GM21381 (cell line): ENCODE measurements at regions not wholly inside any gene's neighbourhood (a gene's known extent, or its start where the extent isn't known, plus 50 kb on each side); places are given as distances from the start of the nearest gene placed in this dataset.

Source experiments
- ATAC-seq: cut with Tn5 transposase; IDR thresholded peaks from one replicate; pipeline ENCODE4 v1.9.1; 2021; ENCODE audit warnings: mild to moderate bottlenecking, moderate library complexity; ENCODE audit not compliant: unreplicated experiment

GRCh38 chr14:84152452-84152851 is 1377.5 kb upstream of the FLRT2 start:
- ATAC-seq = no peak

DNA sequence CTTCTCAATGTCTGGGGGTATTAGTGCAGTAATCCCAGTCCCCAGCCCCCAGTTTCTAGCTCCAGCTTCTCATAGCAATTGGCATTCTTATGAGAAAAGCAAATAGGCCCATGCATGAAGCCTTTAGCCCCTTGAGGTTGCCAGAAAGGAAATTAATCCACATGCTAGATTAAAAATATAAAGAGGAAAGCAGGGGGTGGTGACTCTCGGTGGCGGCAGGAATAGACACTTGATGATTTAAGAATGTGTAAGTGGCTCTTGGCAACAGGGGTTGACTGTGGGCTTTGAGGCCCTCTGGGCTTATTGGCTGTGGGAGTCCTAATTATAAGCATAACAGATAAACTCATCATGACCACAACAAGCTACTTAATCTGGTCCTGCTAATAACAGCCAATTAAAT is 1367.3 kb upstream of the FLRT2 start:
- no peak for ATAC-seq

GRCh38 chr14:84167026-84167425 is 1362.9 kb upstream of the FLRT2 start:
- ATAC-seq = no peak

DNA sequence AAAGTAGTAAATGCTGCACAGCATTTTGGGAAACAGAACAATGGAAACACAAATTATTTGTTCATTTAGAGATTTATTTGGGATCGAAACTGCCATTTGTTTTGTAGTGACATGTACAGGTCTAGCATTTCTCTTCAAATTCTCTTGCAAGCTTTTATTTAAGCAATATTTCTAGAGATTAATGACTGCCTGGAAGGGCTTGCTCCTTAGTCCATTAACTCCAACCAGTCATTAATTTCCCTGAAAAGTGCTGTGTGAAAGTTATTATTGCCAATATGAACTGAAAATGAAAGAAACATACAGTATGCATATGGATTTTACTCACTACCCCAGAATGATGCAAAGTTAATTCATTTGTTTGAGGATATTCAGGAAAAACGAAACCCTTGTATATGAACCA is 1349.6 kb upstream of the FLRT2 start:
- ATAC-seq = no peak

DNA sequence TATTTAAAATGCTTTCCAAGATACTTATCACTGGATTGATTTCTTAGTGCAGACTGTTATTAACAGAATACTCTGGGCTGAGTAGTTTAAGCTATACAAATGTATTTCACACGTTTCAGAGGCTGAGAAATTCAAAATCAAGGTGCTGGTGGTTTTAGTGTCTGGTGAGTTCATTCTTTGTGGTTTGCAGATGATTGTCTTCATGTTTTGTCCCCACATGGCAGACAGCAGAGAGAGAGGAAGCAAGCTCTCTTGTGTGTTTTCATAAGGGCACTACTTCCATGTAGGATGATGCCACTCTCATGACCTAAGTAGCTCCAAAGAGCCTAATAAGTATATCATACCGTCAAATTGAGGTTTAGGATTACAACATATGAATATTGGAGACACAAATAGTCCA is 1348.9 kb upstream of the FLRT2 start:
- ATAC-seq = no peak

DNA sequence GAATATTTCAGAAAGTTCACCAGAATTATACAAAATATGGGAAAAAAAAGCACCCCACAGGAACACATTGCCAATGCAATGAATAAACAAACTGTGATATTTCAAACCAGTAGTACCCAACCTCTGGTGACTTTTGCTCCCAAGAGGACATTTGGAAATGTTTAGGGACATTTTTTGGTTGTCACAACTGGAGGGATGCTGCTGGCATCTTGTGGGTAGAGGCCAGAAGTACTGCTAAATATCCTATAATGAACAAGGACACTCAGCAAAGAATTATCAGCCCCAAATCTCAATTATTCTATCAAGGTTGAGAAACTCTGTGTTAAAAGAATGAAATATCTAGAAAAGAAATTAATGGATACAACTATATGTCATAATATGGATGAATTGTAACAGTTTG is 1334.4 kb upstream of the FLRT2 start:
- ATAC-seq = no peak

DNA sequence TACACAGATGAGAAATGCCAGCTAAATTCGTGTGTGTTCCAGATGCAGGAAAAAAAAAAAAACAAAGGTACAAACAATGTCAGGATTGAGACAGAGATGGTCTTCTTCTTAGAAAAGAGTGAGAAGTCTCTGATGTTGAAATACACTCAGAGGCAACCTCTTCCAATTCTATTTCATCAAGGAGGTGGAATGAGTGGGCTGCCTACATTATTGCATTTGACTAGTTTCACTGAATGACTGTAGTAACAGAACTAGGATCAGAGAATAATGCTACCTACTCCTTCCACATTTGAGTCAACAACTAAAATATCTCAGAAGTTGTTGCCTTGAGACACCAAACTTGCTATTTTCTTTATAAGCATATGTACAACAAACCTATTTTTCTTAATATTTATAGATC is 1332.2 kb upstream of the FLRT2 start:
- ATAC-seq = no peak

DNA sequence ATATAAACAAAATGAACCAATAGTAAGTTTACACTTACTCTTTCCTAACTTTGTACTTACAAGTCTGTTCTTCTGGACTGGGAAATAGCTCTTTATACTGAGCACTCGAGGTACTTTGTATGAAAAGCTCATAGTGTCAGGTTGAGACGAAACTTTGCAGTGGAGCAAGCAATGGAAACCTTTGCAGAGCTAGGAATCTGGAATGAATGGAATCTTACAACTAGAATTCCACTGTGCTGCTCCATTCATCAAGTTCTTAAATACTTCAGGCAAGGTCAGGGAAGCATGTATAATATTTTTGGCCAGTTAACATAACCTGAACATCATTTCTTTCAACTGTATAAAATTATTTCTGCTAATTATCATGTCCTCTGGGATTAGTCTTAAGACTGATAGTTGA is 1327.5 kb upstream of the FLRT2 start:
- ATAC-seq = no peak

DNA sequence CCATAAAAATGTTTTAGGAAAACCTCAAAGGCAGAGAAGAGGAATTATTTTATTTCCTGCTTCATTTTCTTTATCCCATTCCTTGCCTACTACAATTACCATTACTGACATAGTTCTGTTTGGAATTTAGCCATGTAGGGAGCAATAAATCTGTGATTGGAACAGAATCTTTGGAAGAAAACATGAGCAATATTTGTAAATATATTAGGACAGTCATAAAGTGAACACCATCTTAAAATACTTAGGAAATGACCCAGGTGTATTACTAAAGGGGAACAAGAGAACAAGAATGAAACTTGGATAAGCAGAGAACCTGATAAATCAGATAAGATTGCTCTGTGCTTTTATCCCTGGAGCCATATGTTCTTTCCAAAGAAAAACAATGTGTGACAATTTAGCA is 1326.0 kb upstream of the FLRT2 start:
- no peak for ATAC-seq

DNA sequence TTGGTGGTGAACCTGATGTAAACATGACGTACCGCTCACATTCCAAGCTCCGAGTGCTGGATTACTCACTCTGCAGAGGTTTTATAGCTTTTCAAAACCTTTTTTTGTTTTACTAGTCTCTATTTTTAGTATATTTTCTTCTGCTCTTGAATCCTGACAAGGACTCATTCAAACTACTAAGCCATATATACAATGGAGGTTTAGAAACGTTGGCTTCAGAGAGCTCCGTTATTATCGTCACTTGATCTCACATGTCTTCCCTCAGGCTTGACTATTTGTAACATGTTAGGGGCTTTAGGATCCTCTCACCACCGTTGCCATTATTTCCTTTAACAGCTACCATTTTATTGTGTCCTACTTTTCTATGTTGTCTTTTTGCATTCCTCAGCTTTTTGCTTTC is 1321.5 kb upstream of the FLRT2 start:
- no peak for ATAC-seq

DNA sequence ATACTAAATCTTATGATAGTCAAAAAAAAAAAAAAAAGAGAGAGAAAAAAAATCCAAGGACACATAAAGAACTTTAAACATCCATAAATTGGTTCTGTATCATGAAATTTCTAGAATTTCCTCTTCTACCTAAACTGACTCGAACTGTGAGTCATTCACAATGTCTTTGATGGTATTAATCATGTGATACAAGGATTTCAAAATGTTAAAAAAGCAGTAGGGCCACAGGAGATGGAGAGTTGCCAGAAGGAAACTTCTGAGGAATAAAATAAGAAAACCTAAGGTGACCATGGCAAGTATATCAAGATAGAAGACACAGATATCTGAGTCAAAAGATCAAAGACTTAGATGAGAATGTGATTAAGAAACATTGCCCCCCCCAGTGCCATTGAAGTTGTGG is 1320.9 kb upstream of the FLRT2 start:
- no peak for ATAC-seq

DNA sequence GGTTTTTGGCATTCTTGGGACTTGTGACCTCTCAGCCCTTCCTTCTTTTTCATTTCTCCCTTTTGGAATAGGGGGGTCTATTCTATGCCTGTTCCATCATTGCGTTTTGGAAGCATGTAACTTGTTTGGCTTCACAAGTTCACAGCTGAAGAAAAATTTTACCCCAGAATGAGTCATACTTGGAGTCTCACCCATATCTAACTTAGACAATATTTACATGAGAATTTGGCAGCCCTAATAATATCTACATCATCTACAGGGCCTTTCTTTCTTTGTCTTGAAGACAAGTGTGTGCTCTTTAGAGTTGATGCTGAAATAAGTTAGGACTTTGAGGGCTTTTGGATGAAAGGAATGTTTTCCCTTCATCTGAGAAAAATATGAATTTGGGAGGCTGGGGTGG is 1312.9 kb upstream of the FLRT2 start:
- ATAC-seq = no peak

DNA sequence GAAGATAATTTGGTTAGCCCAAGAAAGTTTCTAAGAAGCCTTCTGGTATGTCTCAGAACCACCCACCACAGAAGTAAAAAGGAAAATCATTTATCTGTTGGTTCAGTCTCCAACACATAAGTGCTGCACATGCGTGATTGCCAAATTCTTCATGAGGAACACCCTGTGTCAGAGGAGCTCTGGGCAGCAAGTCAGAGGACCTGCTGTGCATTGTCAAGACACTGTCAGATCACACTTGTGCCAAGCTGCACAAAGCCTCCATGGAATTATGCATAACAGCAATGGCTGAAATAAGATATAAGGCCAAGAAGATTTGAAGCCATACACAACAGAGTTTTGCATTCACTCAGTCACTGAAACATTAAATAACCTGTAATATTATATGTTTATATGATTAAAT is 1304.7 kb upstream of the FLRT2 start:
- ATAC-seq = no peak

DNA sequence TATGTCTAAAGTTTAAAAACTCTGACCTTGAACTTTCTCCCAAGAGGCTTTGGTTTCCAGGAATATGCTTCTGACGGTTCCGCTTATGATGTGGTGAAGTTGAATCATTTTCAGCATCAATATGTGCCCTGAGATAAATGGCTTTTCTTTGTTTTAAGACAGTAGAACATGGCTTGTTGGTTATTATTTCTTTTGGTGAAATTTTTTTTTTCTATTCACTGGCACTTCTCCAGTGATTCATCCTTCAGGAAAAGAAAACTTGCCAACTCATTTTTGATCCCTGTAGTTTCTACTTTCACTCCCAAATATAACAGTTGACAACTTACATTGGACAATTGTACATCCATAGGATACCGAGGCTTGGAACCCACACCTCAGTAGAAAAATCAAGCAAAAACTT is 1301.2 kb upstream of the FLRT2 start:
- no peak for ATAC-seq

- ATAC-seq = no peak
These were observed 1295.7 kb upstream of the FLRT2 start for GRCh38 chr14:84234281-84234680.

- ATAC-seq = no peak
These were observed 1293.7 kb upstream of the FLRT2 start for GRCh38 chr14:84236290-84236689.

DNA sequence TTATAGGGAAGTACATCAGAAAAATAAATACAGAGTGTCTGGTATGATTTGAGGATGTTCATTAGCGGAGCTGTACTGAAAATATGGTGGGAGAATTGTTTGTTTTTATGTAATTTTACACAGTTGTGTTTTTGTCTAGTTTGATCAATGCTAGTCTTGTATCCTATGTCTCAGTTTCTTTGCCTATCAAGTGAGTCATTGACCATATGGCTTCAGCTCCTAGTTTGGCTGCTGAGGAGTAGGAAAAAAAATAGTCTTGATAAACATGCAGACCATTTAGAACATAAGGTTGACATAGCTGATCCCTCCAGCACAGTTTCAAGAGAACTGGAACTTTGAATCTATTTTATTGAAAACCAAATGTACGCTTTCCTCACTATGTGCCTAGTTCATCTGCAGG is 1292.1 kb upstream of the FLRT2 start:
- ATAC-seq = no peak

DNA sequence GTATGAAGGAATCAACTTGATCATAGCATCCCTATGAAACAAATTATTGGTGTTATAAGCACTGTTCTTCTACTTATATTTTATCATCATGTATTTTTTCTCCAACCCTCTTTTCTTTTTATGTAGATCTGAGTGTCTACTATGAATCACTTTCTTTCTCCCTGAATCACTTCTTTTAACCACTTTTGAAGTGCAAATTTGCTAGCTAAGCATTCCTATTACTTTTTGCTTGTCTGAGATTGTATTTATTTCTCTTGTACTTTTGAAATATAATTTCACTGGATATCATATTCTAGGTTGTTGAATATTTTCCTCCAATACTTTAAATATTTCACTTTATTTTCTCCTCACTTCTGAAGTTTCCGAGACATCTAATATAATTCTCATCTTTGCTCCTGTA is 1282.3 kb upstream of the FLRT2 start:
- ATAC-seq = no peak

DNA sequence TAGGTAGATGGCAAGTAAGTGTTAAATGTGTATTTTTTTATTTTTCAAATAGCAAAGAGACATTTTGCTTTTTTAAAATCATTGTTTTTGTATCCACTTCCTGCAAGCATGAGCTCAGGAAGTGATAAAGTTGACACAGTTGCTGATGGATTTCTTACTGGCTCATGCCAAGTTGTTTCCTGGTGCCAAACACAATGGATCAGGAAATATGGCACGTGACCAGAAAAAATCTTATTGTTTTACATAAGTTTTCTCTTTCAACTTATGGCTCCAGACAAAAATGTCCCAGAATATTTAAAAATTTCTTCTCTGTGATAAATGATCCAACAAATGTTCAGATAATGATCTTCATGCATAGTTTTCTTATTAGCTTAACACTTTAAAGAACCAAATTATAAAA is 1279.1 kb upstream of the FLRT2 start:
- no peak for ATAC-seq

DNA sequence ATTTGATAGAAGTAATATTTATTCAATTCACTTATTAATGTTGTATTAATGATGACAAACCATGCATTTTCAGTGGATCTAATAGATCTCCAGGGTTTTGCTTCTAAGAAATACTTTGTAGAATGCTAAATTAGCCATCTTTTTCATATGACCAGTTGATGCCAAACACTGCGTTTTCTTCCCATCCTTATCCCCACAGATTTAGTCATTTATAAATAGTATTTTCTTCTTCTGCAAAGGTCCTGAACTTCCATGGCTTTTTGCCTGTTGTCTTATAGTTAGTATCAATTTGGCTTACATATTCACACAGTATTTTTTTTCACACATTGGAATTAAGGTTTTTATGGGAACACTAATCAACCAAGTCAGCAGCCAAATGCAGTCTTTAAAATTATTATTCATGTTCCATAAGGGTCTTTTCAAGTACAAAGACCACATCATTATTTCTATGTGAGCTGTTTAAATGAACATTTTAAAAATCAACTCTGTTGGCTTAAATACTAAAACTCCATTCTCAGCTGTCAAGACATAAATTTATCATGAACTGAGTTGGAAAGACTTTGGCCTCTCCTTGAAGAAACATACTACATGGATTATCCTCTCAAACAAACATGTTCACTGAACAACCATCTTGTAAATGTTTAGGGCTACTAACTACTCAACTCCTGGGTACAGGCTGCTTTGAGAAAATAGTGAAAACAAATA is 1278.4 kb upstream of the FLRT2 start:
- ATAC-seq = no peak

DNA sequence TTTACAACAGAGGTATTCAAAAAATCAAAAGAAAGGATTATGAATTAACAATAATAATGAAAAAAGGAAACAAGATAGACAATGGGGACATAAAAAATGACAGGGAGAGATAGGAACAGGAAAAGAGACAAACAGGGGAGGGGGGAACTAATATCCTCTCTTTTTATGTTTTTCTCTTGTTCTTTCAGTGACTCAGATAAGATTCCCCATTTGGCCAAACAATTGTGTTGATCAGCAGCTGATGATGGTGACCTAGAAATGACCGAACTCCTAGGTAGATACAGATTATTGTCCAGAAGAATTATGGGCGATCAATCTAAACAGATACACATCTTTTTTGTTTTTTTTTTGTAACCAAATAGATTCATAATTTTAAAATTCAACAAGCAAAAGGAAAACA is 1277.2 kb upstream of the FLRT2 start:
- no peak for ATAC-seq

- no peak for ATAC-seq
These were observed 1276.6 kb upstream of the FLRT2 start for GRCh38 chr14:84253326-84253725.

DNA sequence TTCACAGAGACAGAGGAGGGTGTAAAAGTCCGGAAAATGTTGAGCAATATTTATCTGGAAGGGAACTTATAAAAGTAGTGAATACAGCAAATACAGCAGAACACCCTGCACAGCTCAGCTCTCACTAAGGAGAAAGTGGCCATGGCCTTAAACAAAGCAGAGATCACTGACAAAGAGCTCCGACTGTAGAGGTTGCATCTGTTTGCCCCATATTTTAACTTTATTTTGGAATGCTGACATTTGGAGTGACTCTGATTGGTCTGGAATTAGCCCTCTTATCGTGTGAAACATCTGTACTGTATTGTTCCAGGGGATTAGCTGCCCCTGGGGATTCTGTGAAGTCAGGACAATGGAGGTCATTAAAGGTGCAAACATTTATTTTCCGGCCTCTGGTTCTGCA is 1275.7 kb upstream of the FLRT2 start:
- no peak for ATAC-seq

DNA sequence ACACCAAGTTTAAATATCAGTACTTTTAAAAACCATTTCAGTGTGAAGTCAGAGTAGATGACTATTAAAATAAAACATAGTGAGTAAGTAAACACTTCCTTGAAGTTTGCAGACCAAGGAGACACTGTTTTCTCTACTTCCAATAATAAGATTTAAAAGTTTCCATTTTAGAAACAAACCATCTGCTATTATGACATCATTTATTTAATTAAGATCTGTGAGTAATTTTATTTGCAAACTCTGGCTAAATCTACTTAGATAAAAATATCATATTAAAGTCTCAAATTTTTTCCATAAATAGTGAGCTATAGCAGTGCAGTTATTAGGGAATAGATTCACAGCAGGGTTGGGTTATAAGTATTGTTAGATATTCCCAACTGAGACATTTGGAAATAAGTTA is 1267.0 kb upstream of the FLRT2 start:
- ATAC-seq = no peak
